ENCODE measurements at regions not wholly inside any gene's neighbourhood (a gene's known extent, or its start where the extent isn't known, plus 50 kb on each side); places are given as distances from the start of the nearest gene placed in this dataset.

DNA sequence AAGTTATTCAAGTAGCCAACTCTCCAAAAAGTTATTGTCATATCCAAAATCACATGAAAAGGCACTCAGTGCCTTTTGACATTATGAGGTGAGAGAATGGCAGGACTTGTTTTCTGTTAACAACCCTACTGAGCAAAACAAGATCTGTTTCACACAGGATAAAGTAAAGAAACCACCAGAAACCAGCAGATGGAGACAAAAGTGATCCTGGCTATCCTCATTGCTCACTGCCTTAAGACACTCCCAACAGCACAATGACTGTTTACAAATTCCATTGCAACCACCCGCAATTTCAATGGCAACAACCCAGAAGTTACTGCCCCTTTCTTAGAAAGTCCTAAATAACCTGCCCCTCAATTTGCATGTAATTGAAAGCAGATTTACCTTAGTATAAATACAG is 352.6 kb upstream of the NDN start:
- Histone ChIP-seq H3K4me3 (no peak overlapping the region), H3K4me1 (no peaks in the 10 kb centered on the region), H3K9me3 (no peaks in the 10 kb centered on the region), H3K27ac (no peak overlapping the region), H3K36me3 (no peaks in the 10 kb centered on the region), H3K27me3 (no peaks in the 10 kb centered on the region)
- intact Hi-C loops (cut with DNase I), result no loop called here
- DNase-seq (no peak), ATAC-seq (no peak)
- 45% methylated on average over 1 of the region's 1 CpG for WGBS (ENCODE audit: insufficient coverage, low coverage, low lambda C conversion rate, missing lambda C conversion rate)
- TF ChIP-seq POLR2A (IDR thresholded peaks at IDR 0.05), result no peak
- TF ChIP-seq, protein P1, sequence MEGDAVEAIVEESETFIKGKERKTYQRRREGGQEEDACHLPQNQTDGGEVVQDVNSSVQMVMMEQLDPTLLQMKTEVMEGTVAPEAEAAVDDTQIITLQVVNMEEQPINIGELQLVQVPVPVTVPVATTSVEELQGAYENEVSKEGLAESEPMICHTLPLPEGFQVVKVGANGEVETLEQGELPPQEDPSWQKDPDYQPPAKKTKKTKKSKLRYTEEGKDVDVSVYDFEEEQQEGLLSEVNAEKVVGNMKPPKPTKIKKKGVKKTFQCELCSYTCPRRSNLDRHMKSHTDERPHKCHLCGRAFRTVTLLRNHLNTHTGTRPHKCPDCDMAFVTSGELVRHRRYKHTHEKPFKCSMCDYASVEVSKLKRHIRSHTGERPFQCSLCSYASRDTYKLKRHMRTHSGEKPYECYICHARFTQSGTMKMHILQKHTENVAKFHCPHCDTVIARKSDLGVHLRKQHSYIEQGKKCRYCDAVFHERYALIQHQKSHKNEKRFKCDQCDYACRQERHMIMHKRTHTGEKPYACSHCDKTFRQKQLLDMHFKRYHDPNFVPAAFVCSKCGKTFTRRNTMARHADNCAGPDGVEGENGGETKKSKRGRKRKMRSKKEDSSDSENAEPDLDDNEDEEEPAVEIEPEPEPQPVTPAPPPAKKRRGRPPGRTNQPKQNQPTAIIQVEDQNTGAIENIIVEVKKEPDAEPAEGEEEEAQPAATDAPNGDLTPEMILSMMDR (IDR thresholded peaks at IDR 0.05), result no peak

DNA sequence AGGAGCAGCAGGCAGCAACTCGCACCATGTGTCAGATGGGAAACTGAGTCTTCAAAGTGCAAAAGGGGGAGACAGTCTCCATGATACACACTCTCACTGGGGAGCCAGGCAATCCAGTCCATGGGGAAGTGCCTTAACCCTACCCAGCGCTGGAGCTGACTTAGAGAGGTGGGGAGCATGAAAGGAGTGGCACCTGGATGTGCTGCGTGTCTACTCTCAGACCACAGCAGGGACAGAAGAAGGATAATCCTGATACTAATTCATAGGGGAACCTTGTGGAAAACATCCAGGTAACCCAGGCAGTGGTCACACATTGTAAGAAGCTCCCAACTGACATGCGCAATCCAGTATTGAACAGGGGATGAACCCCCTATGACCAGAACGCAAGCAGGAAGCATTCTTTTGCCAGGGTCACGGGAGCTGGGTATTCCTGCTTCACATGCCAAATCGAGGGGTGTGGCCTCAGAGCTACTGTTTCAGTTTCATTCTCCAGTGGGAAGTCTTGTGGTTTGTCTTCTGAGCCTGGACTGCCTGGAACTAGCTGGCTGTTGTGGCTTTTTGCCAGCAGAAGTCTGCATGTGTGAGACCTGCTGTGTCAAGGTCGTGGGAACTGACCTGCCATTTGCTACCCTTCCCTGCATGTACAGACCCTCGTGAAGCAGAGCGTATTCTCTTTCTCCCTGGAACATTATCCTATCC is 367.6 kb upstream of the NDN start:
- Histone ChIP-seq H3K27me3 (no peaks in the 10 kb centered on the region), H3K36me3 (no peaks in the 10 kb centered on the region), H3K27ac (no peak overlapping the region), H3K4me3 (no peak overlapping the region), H3K9me3 (no peaks in the 10 kb centered on the region), H3K4me1 (no peaks in the 10 kb centered on the region)
- TF ChIP-seq, protein P1 (IDR thresholded peaks at IDR 0.05), result no peak
- no peak for TF ChIP-seq POLR2A (IDR thresholded peaks at IDR 0.05)
- ATAC-seq (peak in 3 of 4 donors; percentile 36 to 40 (median 40)), DNase-seq (no peak)
- intact Hi-C loops (cut with DNase I), result no loop called here
- WGBS (ENCODE audit: insufficient coverage, low coverage, low lambda C conversion rate, missing lambda C conversion rate), result 55% methylated on average over 6 of the region's 10 CpGs

DNA sequence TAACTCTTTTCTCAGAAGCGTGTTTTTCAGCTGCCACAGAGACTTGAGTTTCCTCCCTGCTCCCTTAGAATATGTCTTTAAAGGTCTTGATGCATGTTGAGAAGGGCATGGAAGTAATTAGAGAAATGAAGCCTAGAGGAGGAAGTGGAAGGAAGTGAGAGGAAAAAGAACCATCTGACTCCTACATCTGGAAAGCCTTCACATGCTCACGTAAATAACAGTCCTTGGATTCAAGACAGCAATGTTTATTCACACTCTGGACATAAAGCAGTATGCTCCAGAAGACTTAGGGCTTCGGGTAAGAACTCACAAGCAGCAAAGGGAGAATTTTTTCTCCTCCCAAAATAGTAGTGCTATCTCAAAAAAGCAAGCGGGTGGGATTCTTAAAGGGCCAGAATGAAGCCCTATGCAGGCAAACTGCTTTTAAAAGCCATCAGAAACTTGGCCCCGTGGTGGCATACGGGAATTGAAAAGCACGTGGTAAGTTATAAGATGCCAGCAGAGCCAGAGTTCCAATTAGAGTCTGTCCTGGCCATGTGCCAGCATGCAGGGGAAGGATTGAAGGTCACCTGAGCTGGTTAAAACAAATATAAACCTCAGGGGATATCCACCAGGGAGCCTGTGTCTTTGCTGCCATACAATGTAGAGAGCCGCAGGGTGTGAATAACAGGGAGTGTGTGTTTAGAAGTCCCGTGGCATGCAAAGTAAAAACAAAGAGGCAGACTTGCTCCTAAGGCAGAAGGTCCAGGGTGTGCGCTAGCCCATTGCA is 380.8 kb upstream of the NDN start:
- no peak overlapping the region for H3K4me3 ChIP-seq
- no peak for TF ChIP-seq POLR2A (IDR thresholded peaks at IDR 0.05)
- TF ChIP-seq, protein P1 (IDR thresholded peaks at IDR 0.05), result no peak
- ATAC-seq, result no peak
- peak in 1 of 3 donors; percentile 45 for DNase-seq
- no peaks in the 10 kb centered on the region for H3K4me1 ChIP-seq
- WGBS (ENCODE audit: insufficient coverage, low coverage, low lambda C conversion rate, missing lambda C conversion rate), result 37% methylated on average over 10 of the region's 10 CpGs
- no peaks in the 10 kb centered on the region for H3K9me3 ChIP-seq
- no peaks in the 10 kb centered on the region for H3K27me3 ChIP-seq
- H3K36me3 ChIP-seq, result no peaks in the 10 kb centered on the region
- intact Hi-C loops (cut with DNase I), result no loop called here
- no peak overlapping the region for H3K27ac ChIP-seq

DNA sequence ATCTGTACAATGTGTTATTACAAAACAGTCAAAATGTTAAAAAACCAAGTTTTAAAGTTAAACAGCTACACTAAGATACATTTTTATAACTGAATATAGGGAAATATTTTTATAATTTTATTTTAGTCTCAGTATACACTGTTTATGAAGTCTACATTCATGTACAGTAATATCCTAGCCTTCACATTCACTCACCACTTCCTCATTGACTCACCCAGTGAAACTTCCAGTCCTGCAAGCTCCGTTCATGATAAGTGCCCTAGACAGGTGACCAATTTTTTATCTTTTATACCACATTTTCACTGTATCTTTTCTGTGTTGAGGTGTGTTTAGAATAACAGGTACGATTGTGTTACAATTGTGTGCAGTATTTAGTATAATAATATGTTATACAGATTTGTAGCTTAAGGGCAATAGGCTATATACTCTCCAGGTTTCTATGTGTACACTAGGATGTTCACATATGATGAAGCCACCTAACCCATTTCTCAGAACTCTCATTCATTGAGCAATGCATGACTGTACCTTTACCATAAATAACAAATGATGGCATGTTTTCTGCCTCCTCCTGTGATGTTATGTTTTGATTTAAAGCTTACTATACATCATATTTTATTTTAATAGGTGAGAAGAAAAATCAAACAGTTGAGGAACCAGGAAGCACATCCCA is 388.4 kb upstream of the NDN start:
- 29% methylated on average over 2 of the region's 2 CpGs for WGBS (ENCODE audit: insufficient coverage, low coverage, low lambda C conversion rate, missing lambda C conversion rate)
- no peak for DNase-seq
- no peaks in the 10 kb centered on the region for H3K36me3 ChIP-seq
- H3K4me3 ChIP-seq, result no peak overlapping the region
- no peaks in the 10 kb centered on the region for H3K4me1 ChIP-seq
- intact Hi-C loops (cut with DNase I), result no loop called here
- no peaks in the 10 kb centered on the region for H3K9me3 ChIP-seq
- ATAC-seq, result no peak
- H3K27ac ChIP-seq, result no peak overlapping the region
- H3K27me3 ChIP-seq, result no peaks in the 10 kb centered on the region
- no peak for TF ChIP-seq POLR2A (IDR thresholded peaks at IDR 0.05)
- TF ChIP-seq, protein P1 (IDR thresholded peaks at IDR 0.05), result no peak

Measured in right lobe of liver (tissue), 6 donors.